ENCODE measurements at regions not wholly inside any gene's neighbourhood (a gene's known extent, or its start where the extent isn't known, plus 50 kb on each side); places are given as distances from the start of the nearest gene placed in this dataset.

- TF ChIP-seq CTCF (IDR thresholded peaks at IDR 0.05), result no peak
- no peak for TF ChIP-seq POLR2A (IDR thresholded peaks at IDR 0.05)
- TF ChIP-seq POLR2AphosphoS5 (IDR thresholded peaks at IDR 0.05), result no peak
Observed at GRCh38 chr1:29861446-29861845, 625.1 kb downstream of the PTPRU start.
